Astrocyte (in vitro differentiated cells and primary cell): ENCODE measurements at regions not wholly inside any gene's neighbourhood (a gene's known extent, or its start where the extent isn't known, plus 50 kb on each side); places are given as distances from the start of the nearest gene placed in this dataset.
"Not testable (repeated sequence)": the region's sequence is repeated elsewhere in the genome, so short reads cannot be mapped to it uniquely, and the experiment has no call there.

Experiments used
- DNase-seq: peaks from one replicate; pipeline ENCODE4 v3.0.0-alpha.2; 2010; ENCODE audit warnings: low read depth
- FAIRE-seq: peaks from 2 replicates; lab custom pipeline; 2011; peaks lifted over from hg19 to GRCh38; lab: Jason Lieb, UNC
- H2AFZ ChIP-seq: 2 replicates; pipeline ENCODE4 v1.6.0; 2012; ENCODE audit warnings: low read depth, low read length, inconsistent platforms
- H3K27ac ChIP-seq: 2 replicates; pipeline ENCODE4 v1.5.1; 2011; ENCODE audit warnings: low read depth, low read length, inconsistent platforms
- H3K27me3 ChIP-seq: 2 replicates; pipeline ENCODE4 v1.6.0; 2011; ENCODE audit warnings: low read length, inconsistent platforms; ENCODE audit not compliant: insufficient read depth
- H3K36me3 ChIP-seq: 2 replicates; pipeline ENCODE4 v1.5.1; 2011; ENCODE audit warnings: low read length, inconsistent platforms; ENCODE audit not compliant: insufficient read depth
- H3K4me1 ChIP-seq: 2 replicates; pipeline ENCODE4 v1.5.1; 2011; ENCODE audit warnings: low read length, inconsistent platforms; ENCODE audit not compliant: insufficient read depth
- H3K4me2 ChIP-seq: 2 replicates; pipeline ENCODE4 v1.6.0; 2012; ENCODE audit warnings: low read length, inconsistent platforms
- H3K4me3 ChIP-seq: 2 replicates; pipeline ENCODE4 v1.5.1; 2011; ENCODE audit warnings: low read depth, mild to moderate bottlenecking, low read length, inconsistent platforms; ENCODE audit not compliant: insufficient read depth
- H3K79me2 ChIP-seq: 2 replicates; pipeline ENCODE4 v1.6.0; 2012; ENCODE audit warnings: mild to moderate bottlenecking, low read length, inconsistent platforms; ENCODE audit not compliant: insufficient read depth
- H3K9ac ChIP-seq: 2 replicates; pipeline ENCODE4 v1.6.0; 2012; ENCODE audit warnings: mild to moderate bottlenecking, low read length, inconsistent platforms
- H3K9me3 ChIP-seq: 2 replicates; pipeline ENCODE4 v1.5.1; 2012; ENCODE audit warnings: low read depth, mild to moderate bottlenecking, low read length, inconsistent platforms; ENCODE audit not compliant: insufficient read depth
- H4K20me1 ChIP-seq: 2 replicates; pipeline ENCODE4 v1.6.0; 2012; ENCODE audit warnings: low read length, inconsistent platforms; ENCODE audit not compliant: insufficient read depth
- H3K27ac Mint-ChIP-seq: one replicate; pipeline ENCODE4 v1.8.0; 2021; ENCODE audit warnings: mild to moderate bottlenecking, mixed read lengths; ENCODE audit not compliant: unreplicated experiment
- H3K27me3 Mint-ChIP-seq: one replicate; pipeline ENCODE4 v1.8.0; 2021; ENCODE audit warnings: low read depth, mixed read lengths; ENCODE audit not compliant: unreplicated experiment
- H3K36me3 Mint-ChIP-seq: one replicate; pipeline ENCODE4 v1.8.0; 2021; ENCODE audit warnings: low read depth, mixed read lengths; ENCODE audit not compliant: unreplicated experiment
- H3K4me1 Mint-ChIP-seq: one replicate; pipeline ENCODE4 v1.8.0; 2021; ENCODE audit warnings: low read depth, mixed read lengths; ENCODE audit not compliant: unreplicated experiment
- H3K4me3 Mint-ChIP-seq: one replicate; pipeline ENCODE4 v1.8.0; 2021; ENCODE audit warnings: mild to moderate bottlenecking, moderate library complexity, mixed read lengths; ENCODE audit not compliant: unreplicated experiment
- H3K9me3 Mint-ChIP-seq: one replicate; pipeline ENCODE4 v1.8.0; 2021; ENCODE audit warnings: mild to moderate bottlenecking, mixed read lengths; ENCODE audit not compliant: unreplicated experiment
- CTCF ChIP-seq: IDR thresholded peaks from 2 replicates; pipeline ENCODE4 v1.5.1; 2011; ENCODE audit warnings: low read depth, mild to moderate bottlenecking, inconsistent platforms, low read length, moderate library complexity; ENCODE audit not compliant: insufficient read depth
- EZH2 ChIP-seq: IDR thresholded peaks from 2 replicates; pipeline ENCODE4 v1.6.1; 2012; ENCODE audit warnings: mild to moderate bottlenecking, low read length, inconsistent platforms; ENCODE audit not compliant: insufficient read depth

GRCh38 chr18:35841283-35841682 lies 131.2 kb upstream of the RMP24 start:
- Histone ChIP-seq H3K36me3 (no peaks in the 10 kb centered on the region), H2AFZ (no peak overlapping the region), H3K4me2 (no peak overlapping the region), H3K9ac (no peak overlapping the region), H3K27me3 (no peaks in the 10 kb centered on the region), H4K20me1 (no peaks in the 10 kb centered on the region), H3K4me1 (no peaks in the 10 kb centered on the region), H3K27ac (no peak overlapping the region), H3K9me3 (no peaks in the 10 kb centered on the region), H3K4me3 (no peak overlapping the region), H3K79me2 (no peaks in the 10 kb centered on the region)
- no peak overlapping the region for H3K4me3 Mint-ChIP-seq
- TF ChIP-seq CTCF (no peak), EZH2 (no peak)
- H3K4me1 Mint-ChIP-seq = peaks cover 9% of the 10 kb centered on the region
- H3K27me3 Mint-ChIP-seq = peaks cover 2% of the 10 kb centered on the region
- peaks cover 15% of the 10 kb centered on the region for H3K9me3 Mint-ChIP-seq
- FAIRE-seq (no peak), DNase-seq (no peak)
- no peak overlapping the region for H3K27ac Mint-ChIP-seq
- no peaks in the 10 kb centered on the region for H3K36me3 Mint-ChIP-seq

GRCh38 chr18:35842536-35842935 lies 129.9 kb upstream of the RMP24 start:
- H3K9me3 ChIP-seq = no peaks in the 10 kb centered on the region
- Mint-ChIP-seq H3K4me1 (peaks cover 9% of the 10 kb centered on the region), H3K4me3 (no peak overlapping the region), H3K27me3 (peaks cover 2% of the 10 kb centered on the region), H3K36me3 (no peaks in the 10 kb centered on the region), H3K9me3 (peaks cover 16% of the 10 kb centered on the region), H3K27ac (no peak overlapping the region)
- no peaks in the 10 kb centered on the region for H3K79me2 ChIP-seq
- no peaks in the 10 kb centered on the region for H3K4me1 ChIP-seq
- no peak for TF ChIP-seq EZH2
- no peak for TF ChIP-seq CTCF
- H3K9ac ChIP-seq = no peak overlapping the region
- no peak overlapping the region for H3K4me3 ChIP-seq
- no peak overlapping the region for H3K4me2 ChIP-seq
- no peak overlapping the region for H3K27ac ChIP-seq
- H3K36me3 ChIP-seq = no peaks in the 10 kb centered on the region
- FAIRE-seq = no peak
- H2AFZ ChIP-seq = no peak overlapping the region
- DNase-seq = no peak
- no peaks in the 10 kb centered on the region for H4K20me1 ChIP-seq
- H3K27me3 ChIP-seq = no peaks in the 10 kb centered on the region

- H3K9me3 Mint-ChIP-seq, H3K79me2 ChIP-seq, H3K36me3 Mint-ChIP-seq, H4K20me1 ChIP-seq, DNase-seq, H3K9ac ChIP-seq, H3K9me3 ChIP-seq, H2AFZ ChIP-seq, H3K27ac Mint-ChIP-seq, H3K4me2 ChIP-seq, FAIRE-seq, H3K27me3 ChIP-seq, H3K27me3 Mint-ChIP-seq, H3K4me1 ChIP-seq, H3K36me3 ChIP-seq, H3K4me3 ChIP-seq, H3K4me3 Mint-ChIP-seq, H3K27ac ChIP-seq: not testable (repeated sequence)
- H3K4me1 Mint-ChIP-seq = peaks cover 21% of the 10 kb centered on the region
These were observed 124.2 kb upstream of the RMP24 start for GRCh38 chr18:35848321-35848720.

- peaks cover 20% of the 10 kb centered on the region for H3K4me1 Mint-ChIP-seq
- H3K27me3 ChIP-seq, H3K36me3 ChIP-seq, H3K4me1 ChIP-seq, H3K36me3 Mint-ChIP-seq, H3K27ac ChIP-seq, H3K9ac ChIP-seq, H3K4me3 Mint-ChIP-seq, H3K79me2 ChIP-seq, DNase-seq, H3K9me3 ChIP-seq, H4K20me1 ChIP-seq, H3K27ac Mint-ChIP-seq, H3K4me2 ChIP-seq, H2AFZ ChIP-seq, H3K4me3 ChIP-seq, H3K9me3 Mint-ChIP-seq, H3K27me3 Mint-ChIP-seq, FAIRE-seq: not testable (repeated sequence)
These were observed 123.2 kb upstream of the RMP24 start for GRCh38 chr18:35849241-35849640.
